Tibial nerve (tissue), 4 donors: ENCODE measurements at regions not wholly inside any gene's neighbourhood (a gene's known extent, or its start where the extent isn't known, plus 50 kb on each side); places are given as distances from the start of the nearest gene placed in this dataset.
"Not testable (repeated sequence)": the region's sequence is repeated elsewhere in the genome, so short reads cannot be mapped to it uniquely, and the experiment has no call there.

ENCODE experiments used
- EP300 ChIP-seq, 2 donors: sonication (generic); formaldehyde crosslinking; IDR thresholded peaks; one replicate each; pipeline ENCODE4 v1.6.1; 2017; ENCODE audit warnings: antibody characterized with exemption in 2 of 2, mild to moderate bottlenecking in 1 of 2
- POLR2A ChIP-seq, 2 donors: fragments of 450-650 bp; IDR thresholded peaks; one replicate each; pipeline ENCODE4 v1.6.1; 2017; ENCODE audit warnings: antibody characterized with exemption in 2 of 2, mild to moderate bottlenecking in 2 of 2, moderate library complexity in 2 of 2
- TF ChIP-seq, protein P1 (sequence below), 5 experiments: fragments of 200-600 bp in 3 of 5; fragments of 450-650 bp in 2 of 5; sonication (generic) in 3 of 5; IDR thresholded peaks; one replicate each; pipeline ENCODE4 v1.5.1; 2016 to 2019; ENCODE audit warnings: antibody characterized with exemption in 5 of 5, mild to moderate bottlenecking in 3 of 5, moderate library complexity in 2 of 5

DNA sequence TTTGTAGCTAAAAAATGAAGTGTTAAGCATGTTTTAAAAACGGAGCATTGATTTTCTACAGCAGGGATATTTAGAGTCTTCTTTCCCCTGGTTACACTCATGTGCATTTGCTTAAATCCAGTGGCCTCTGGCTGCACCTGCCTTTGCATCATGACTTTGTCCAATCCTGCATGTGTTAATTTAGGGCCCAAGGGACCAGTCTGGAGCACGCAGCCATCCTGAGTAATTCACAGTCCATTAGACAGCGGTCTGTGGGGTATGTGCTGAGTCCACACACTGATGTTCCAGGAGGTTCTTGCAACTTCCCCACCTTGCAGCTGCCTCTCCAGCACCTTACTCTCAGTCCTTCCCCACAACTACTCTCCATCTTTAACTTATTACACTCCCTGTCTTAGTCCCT, 60.7 kb upstream of the DPP6 start:
- TF ChIP-seq, protein P1, sequence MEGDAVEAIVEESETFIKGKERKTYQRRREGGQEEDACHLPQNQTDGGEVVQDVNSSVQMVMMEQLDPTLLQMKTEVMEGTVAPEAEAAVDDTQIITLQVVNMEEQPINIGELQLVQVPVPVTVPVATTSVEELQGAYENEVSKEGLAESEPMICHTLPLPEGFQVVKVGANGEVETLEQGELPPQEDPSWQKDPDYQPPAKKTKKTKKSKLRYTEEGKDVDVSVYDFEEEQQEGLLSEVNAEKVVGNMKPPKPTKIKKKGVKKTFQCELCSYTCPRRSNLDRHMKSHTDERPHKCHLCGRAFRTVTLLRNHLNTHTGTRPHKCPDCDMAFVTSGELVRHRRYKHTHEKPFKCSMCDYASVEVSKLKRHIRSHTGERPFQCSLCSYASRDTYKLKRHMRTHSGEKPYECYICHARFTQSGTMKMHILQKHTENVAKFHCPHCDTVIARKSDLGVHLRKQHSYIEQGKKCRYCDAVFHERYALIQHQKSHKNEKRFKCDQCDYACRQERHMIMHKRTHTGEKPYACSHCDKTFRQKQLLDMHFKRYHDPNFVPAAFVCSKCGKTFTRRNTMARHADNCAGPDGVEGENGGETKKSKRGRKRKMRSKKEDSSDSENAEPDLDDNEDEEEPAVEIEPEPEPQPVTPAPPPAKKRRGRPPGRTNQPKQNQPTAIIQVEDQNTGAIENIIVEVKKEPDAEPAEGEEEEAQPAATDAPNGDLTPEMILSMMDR (IDR thresholded peaks at IDR 0.05): not testable (repeated sequence)
- not testable (repeated sequence) for TF ChIP-seq POLR2A, EP300 (IDR thresholded peaks at IDR 0.05)
